Fibroblast of the aortic adventitia (primary cell): ENCODE measurements at regions not wholly inside any gene's neighbourhood (a gene's known extent, or its start where the extent isn't known, plus 50 kb on each side); places are given as distances from the start of the nearest gene placed in this dataset.

Experiments
- DNase-seq: peaks from one replicate; pipeline ENCODE4 v3.0.0-alpha.2; 2010; ENCODE audit warnings: low read depth
- H3K4me3 ChIP-seq: 2 replicates; pipeline ENCODE4 v1.5.1; 2011; ENCODE audit warnings: low read depth, mild to moderate bottlenecking, control low read depth, low read length, moderate library complexity
- CTCF ChIP-seq: IDR thresholded peaks from 2 replicates; pipeline ENCODE4 v1.5.1; 2011; ENCODE audit warnings: mild to moderate bottlenecking, low read length, control low read depth, inconsistent platforms; ENCODE audit not compliant: insufficient read depth

DNA sequence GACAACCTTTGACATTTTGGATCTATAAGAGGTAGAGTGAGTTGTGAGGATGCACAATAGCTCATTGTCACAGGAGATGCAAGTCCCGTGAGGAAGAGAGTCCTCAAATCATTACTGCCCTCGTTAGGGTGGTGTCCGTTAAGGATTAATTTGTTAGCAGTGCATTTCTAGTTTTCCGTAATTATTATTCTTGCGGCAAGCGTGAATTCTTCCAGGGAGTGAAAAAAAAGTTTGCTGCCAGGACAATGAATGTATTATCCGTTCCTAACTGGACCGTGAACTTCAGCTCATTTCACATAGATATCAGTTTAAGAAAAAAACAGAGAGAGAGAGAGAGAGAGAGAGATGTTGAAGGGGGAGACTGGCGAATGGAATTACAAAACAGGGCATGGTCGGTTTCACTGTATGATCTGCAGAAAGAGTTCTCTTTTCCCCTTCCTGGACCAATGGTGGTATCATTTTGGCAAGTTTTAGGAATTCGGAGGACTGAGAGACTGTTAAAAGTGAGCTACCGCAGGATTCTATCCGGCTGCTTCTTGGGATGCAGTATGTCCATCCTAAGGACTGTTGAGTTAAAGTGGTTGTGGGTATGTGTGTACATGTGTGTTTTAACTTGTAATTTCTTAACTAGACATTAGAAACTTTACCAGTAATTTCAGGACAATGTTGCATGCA, 216.0 kb upstream of the NFIA start:
- no peak for DNase-seq
- H3K4me3 ChIP-seq, result no peak overlapping the region
- no peak for TF ChIP-seq CTCF

GRCh38 chr1:60865166-60865565, 217.2 kb upstream of the NFIA start:
- DNase-seq, result no peak
- no peak for TF ChIP-seq CTCF
- no peak overlapping the region for H3K4me3 ChIP-seq

GRCh38 chr1:60864722-60865121, 217.6 kb upstream of the NFIA start:
- no peak for TF ChIP-seq CTCF
- H3K4me3 ChIP-seq, result no peak overlapping the region
- DNase-seq, result no peak

DNA sequence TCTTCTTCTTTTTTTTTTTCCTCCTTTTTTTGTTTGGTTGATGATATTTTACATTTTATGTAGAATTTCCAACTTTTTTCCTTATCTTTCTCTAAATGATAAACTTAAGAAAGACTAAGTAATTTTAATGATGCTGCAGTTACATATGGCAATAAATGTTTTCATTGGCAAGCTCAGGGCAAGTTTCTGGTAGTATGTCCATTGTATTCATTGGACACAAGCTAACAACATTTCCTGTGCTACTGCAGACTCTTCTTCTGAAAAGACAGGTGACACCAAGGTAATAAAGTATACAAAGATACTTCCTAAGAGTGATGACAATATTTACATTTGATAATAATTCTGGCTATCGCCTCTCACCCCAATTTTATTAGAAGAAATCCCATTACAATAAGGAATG, 219.2 kb upstream of the NFIA start:
- H3K4me3 ChIP-seq, result no peak overlapping the region
- TF ChIP-seq CTCF, result no peak
- no peak for DNase-seq

DNA sequence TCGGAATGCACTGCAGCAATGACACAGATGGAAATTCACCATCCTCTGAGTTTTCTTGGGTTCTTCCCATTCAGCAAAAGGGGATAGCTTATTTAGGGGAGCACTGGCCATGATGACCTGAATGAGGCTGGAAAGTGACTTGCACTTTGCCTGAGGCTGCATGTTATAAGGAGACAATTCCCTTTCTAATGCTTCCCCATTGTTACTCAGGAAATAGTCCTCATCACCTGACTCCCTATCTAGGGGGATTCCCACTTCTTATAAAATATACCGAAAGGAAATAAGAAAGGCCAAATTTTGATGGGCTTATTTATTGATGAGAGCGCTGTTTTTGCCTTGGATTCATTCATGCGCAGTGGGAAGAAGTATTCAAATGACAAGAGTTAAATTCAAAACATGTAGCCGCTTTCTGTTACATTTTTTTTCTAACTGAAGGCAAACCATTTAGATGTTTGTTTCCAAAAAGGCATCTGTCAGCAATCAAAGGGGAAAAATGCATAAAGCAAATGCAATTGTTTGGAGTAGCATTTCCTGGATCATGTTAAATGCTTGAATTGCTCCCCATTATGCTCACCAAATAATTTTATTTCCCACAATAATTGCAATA, 220.3 kb upstream of the NFIA start:
- no peak for DNase-seq
- TF ChIP-seq CTCF, result no peak
- no peak overlapping the region for H3K4me3 ChIP-seq

DNA sequence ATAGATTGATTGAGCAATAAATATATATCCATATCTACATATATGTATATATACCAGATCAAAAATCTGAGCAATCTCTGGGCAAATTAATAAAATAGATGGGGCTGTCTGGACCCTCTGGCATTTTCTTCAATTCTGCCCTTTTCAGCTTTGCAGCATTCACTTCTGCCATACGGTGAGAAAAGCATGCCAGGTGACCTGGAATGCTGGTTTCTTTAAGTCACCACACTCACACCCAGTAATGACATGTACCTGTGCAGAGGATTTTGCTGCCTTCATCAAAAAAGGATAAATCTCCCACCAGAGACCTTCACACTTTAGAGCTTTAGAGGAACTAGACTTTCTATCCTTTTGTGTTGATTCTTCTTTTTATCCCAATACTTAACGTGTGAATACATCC, 223.2 kb upstream of the NFIA start:
- no peak for TF ChIP-seq CTCF
- H3K4me3 ChIP-seq, result no peak overlapping the region
- no peak for DNase-seq

DNA sequence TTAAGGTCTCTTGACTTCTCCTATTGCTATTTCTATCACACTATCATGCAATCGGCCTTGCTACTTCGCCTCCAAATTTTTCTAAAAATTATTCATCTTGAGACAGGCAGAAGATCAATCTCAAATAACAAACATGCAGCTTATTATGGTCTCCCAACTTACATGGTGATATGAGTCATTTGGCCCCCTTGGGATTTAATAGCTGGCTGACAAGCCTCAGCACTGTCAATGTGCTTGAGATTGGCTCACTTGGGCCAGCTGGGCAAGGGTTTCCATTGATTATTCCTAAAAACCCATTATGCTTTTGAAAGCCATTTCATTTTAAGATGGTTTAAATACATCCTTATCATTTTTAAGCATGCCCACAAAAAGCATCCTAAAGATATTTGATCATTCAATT, 224.5 kb upstream of the NFIA start:
- no peak for DNase-seq
- H3K4me3 ChIP-seq, result no peak overlapping the region
- no peak for TF ChIP-seq CTCF
